Activated CD4-positive, alpha-beta T cell treated with anti-CD3 and anti-CD28 coated beads, Interleukin-2, amount 10 ng/mL, durations not matched to agents 7 days and 5 days (primary cell): ENCODE measurements at regions not wholly inside any gene's neighbourhood (a gene's known extent, or its start where the extent isn't known, plus 50 kb on each side); places are given as distances from the start of the nearest gene placed in this dataset.
"Not testable (repeated sequence)": the region's sequence is repeated elsewhere in the genome, so short reads cannot be mapped to it uniquely, and the experiment has no call there.

Experiments used
- CTCF ChIA-PET: fragments of 350-600 bp; sonication (Branson Sonifier 250); formaldehyde crosslinking; loops from one replicate; lab custom pipeline; 2021; ENCODE audit warnings: antibody characterized with exemption; lab: Charles Lee
- POLR2A ChIA-PET: fragments of 350-600 bp; sonication (Branson Sonifier 250); formaldehyde crosslinking; loops from one replicate; lab custom pipeline; 2021; ENCODE audit warnings: antibody characterized with exemption; lab: Charles Lee
- DNase-seq: peaks from one replicate; pipeline ENCODE4 v3.0.0-alpha.2; 2020
- H3K27ac Mint-ChIP-seq: one replicate; pipeline ENCODE4 v1.8.0; 2021; ENCODE audit warnings: mild to moderate bottlenecking, moderate library complexity, mixed read lengths
- H3K27me3 Mint-ChIP-seq: one replicate; pipeline ENCODE4 v1.8.0; 2021; ENCODE audit warnings: mixed read lengths
- H3K36me3 Mint-ChIP-seq: one replicate; pipeline ENCODE4 v1.8.0; 2021; ENCODE audit warnings: low read depth, mixed read lengths
- H3K4me1 Mint-ChIP-seq: one replicate; pipeline ENCODE4 v1.8.0; 2021; ENCODE audit warnings: mixed read lengths
- H3K4me3 Mint-ChIP-seq: one replicate; pipeline ENCODE4 v1.8.0; 2021; ENCODE audit warnings: mild to moderate bottlenecking, moderate library complexity, mixed read lengths
- H3K9me3 Mint-ChIP-seq: one replicate; pipeline ENCODE4 v1.8.0; 2021; ENCODE audit warnings: mixed read lengths

DNA sequence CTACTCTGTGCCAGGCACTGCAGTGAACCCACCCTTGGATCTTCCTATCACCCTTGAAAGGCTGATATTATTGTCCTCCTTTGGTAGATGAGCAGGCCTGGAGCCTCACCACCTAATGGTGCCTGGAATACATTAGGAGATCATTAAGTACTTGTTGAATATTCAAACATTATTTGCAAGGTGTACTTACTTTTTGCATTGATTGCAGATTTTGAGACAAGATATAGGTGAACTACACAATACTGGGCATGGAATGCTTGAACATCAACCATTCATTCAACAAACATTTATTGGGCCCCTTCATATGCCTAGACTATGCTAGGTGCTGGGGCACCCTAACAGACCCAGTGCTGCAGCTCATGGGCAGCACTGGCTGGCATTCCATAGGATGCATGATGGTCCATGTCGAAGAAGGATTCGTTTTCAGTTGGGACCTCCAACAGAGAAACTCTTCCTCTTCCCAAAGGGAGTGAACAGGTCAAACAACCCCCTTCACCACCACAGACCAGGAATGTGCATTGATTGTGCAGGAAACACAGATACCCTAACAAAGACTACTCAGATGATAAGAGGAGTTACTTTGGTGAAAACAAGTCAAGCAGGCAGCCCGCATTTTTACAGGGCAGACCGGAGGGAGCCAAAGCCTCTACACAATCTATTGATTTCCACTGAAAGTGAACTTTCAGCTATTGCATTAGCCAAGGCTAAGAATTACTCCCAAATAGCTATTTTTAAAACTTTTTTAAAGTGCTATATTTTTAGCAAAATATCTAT lies 149.6 kb upstream of the SH3BP4 start:
- CTCF ChIA-PET, result no interaction called here
- H3K36me3 Mint-ChIP-seq, result no peaks in the 10 kb centered on the region
- no peak overlapping the region for H3K4me3 Mint-ChIP-seq
- H3K27ac Mint-ChIP-seq, result no peak overlapping the region
- POLR2A ChIA-PET, result no interaction called here
- no peaks in the 10 kb centered on the region for H3K4me1 Mint-ChIP-seq
- peaks cover 9% of the 10 kb centered on the region for H3K27me3 Mint-ChIP-seq
- no peak for DNase-seq
- no peaks in the 10 kb centered on the region for H3K9me3 Mint-ChIP-seq

DNA sequence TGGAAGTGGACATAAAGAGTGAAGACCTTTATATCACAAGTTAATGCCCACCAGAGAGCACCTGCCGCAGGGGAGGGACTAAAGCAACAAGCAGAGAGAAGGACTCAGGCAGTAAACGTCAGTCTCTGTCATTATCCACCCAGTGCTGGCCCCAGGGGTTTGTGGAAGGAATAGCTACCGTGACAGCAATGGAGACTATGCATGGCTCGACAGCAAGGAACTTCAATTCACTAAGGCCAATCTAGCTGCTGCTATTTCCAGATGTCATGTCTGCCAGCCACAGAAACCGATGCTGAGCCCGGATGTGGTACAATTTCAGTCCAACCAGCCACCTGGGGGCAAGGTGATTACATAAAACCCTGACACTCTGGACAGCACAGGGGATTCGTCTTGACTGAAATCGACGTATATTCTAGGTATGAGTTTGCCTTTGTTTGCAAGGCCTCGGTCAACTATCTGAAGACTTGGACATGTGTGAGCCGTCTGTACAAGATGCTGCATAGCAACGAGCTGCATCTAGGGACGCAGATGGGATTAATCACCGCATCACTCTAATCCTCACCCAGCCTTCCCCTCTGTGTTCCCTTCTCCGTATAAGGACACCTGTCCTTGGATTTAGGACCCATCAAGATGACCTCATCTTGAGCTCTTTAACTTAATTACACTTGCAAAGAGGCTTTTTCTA lies 154.1 kb upstream of the SH3BP4 start:
- POLR2A ChIA-PET, result no interaction called here
- Mint-ChIP-seq H3K9me3 (no peaks in the 10 kb centered on the region), H3K27me3 (peaks cover 6% of the 10 kb centered on the region), H3K27ac (no peak overlapping the region), H3K4me1 (no peaks in the 10 kb centered on the region), H3K36me3 (no peaks in the 10 kb centered on the region), H3K4me3 (no peak overlapping the region)
- no peak for DNase-seq
- CTCF ChIA-PET, result no interaction called here

DNA sequence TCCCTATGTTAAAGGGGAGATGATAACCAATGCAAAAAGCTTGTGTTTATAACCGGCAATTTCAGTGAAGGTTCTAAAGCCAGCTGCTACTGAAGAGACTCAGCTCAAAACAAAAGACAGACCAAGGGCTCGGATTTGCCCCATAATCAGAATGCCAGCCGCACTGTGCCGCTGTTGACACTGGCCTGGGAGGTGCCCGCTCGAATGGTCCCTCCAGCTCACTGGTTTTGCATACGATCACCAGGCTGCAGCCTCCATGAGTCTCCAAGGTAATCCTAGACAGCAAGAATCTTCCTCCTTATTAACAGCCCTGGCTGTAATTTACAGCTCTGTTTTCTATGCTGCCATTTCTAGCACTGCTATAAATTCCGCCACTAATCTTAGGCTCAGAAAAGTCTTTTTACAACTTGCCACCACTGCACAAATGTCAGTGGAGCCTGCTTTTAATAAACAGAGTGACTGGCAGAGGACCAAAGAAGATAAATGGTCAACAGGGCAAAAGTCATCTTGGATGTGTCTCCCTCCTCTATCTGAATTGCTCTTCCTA lies 155.7 kb upstream of the SH3BP4 start:
- POLR2A ChIA-PET, result no interaction called here
- H3K4me3 Mint-ChIP-seq, result no peak overlapping the region
- no peak overlapping the region for H3K27ac Mint-ChIP-seq
- no peaks in the 10 kb centered on the region for H3K36me3 Mint-ChIP-seq
- H3K4me1 Mint-ChIP-seq, result no peaks in the 10 kb centered on the region
- no peaks in the 10 kb centered on the region for H3K9me3 Mint-ChIP-seq
- CTCF ChIA-PET, result no interaction called here
- H3K27me3 Mint-ChIP-seq, result peaks cover 6% of the 10 kb centered on the region
- no peak for DNase-seq

DNA sequence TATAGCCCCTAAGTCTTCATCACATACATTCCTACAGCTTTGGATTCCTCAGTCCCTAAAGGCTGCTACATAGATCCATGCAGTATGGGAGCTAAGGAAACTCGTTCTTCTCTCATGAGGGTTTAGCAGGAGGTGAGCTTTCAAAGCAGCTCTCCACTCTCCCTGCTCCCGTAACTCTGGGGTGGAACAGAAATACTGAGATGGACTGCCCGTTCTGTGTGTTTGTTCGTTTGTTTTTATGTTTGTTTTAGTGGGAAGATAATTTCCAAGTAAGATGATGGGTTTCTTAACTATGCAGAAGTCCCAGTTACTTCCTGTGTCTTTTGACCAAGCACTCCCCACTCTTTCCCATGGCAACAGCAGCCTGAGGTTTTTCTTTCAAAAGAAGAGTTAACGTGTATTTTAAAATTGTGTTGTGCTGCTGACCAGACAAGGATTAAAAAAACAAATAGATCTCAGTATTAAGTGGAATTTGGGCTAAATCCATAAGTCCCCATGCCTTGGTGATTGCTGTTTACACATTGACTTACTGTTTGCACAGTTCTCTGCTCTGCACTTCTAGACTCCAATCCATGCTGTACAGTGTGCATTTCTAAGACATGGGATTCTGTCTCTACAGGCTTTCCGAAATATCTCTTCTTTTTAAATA lies 156.4 kb upstream of the SH3BP4 start:
- CTCF ChIA-PET, result no interaction called here
- H3K4me1 Mint-ChIP-seq, result no peaks in the 10 kb centered on the region
- no peak for DNase-seq
- H3K4me3 Mint-ChIP-seq, result no peak overlapping the region
- H3K9me3 Mint-ChIP-seq, result no peaks in the 10 kb centered on the region
- no peak overlapping the region for H3K27ac Mint-ChIP-seq
- H3K36me3 Mint-ChIP-seq, result no peaks in the 10 kb centered on the region
- POLR2A ChIA-PET, result no interaction called here
- peaks cover 3% of the 10 kb centered on the region for H3K27me3 Mint-ChIP-seq

DNA sequence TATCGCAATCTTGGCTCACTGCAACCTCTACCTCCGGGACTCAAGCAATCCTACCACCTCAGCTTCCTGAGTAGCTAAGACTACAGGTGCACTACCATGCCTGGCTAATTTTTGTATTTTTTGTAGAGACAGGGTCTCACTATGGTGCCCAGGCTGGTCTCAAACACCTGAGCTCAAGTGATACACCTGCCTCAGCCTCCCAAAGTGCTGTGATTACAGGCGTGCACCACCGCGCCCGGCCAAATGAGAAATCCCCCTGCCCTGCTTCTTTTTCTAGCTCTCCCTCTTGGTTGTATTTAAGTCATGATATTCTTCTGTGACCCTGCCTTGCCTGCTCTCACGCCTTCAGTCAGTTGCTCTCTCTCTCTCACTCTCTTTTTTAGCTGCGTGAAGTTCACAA lies 157.0 kb upstream of the SH3BP4 start:
- H3K27me3 Mint-ChIP-seq, result peaks cover 3% of the 10 kb centered on the region
- no peak for DNase-seq
- H3K36me3 Mint-ChIP-seq, result no peaks in the 10 kb centered on the region
- no peaks in the 10 kb centered on the region for H3K9me3 Mint-ChIP-seq
- no peak overlapping the region for H3K27ac Mint-ChIP-seq
- POLR2A ChIA-PET, result no interaction called here
- CTCF ChIA-PET, result no interaction called here
- no peak overlapping the region for H3K4me3 Mint-ChIP-seq
- no peaks in the 10 kb centered on the region for H3K4me1 Mint-ChIP-seq

DNA sequence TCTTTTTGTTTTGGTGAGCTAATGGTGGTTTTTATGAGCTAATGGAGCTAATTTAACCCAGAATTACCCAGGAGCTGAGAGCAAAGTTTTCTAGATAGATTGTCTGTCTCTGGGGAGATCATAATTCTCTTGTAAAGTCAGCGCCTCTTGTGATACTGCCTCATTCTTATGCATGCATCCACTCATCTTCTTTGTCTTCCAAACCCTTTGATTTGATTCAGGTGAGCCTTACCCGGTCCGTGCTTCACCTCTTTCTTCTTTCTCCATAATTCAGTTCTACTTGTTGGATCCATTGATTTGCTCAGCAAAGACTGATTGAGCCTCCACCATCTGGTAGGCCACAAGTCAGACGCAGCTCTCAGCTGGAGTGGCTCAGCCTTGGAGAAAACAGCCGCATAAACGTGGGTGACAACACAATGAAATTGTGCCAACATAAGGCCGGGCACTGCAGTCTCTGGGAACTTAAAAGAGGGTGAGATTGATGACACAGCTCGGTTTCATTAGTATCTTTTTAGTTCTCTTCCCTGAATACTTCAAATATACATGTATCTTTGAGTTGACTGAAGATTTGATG lies 158.5 kb upstream of the SH3BP4 start:
- no peaks in the 10 kb centered on the region for H3K9me3 Mint-ChIP-seq
- no peaks in the 10 kb centered on the region for H3K4me1 Mint-ChIP-seq
- DNase-seq, result no peak
- no peaks in the 10 kb centered on the region for H3K36me3 Mint-ChIP-seq
- ChIA-PET CTCF (interaction anchor here (0.6 kb wide), 1 partner anchor 131 kb away, joined by 3 read pairs; no protein-coding TSS in a partner anchor), POLR2A (no interaction called here)
- H3K4me3 Mint-ChIP-seq, result no peak overlapping the region
- H3K27me3 Mint-ChIP-seq, result peaks cover 3% of the 10 kb centered on the region
- H3K27ac Mint-ChIP-seq, result no peak overlapping the region

DNA sequence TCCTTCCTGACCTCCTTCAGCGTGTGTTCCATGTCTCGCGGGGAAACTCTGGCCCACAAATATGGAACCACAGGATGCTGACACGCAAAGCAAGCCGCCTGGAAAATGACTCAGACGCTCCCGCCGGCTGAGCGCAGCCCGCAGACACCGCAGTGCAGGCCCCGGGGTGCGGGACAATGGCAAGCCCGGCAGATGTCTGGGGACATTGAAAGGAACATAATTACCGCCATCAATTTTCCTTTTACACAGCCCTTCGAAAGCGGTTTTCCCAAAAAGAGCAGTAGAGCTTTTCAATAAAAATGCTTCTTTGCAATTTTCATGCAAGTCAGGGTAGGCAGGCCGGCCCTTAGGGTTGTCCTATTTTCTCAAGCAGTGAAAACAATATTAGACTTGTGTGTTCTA lies 159.2 kb upstream of the SH3BP4 start:
- Mint-ChIP-seq H3K27me3 (peaks cover 3% of the 10 kb centered on the region), H3K4me1 (no peaks in the 10 kb centered on the region), H3K36me3 (no peaks in the 10 kb centered on the region), H3K4me3 (no peak overlapping the region), H3K27ac (no peak overlapping the region), H3K9me3 (no peaks in the 10 kb centered on the region)
- DNase-seq, result no peak
- ChIA-PET POLR2A (no interaction called here), CTCF (no interaction called here)

DNA sequence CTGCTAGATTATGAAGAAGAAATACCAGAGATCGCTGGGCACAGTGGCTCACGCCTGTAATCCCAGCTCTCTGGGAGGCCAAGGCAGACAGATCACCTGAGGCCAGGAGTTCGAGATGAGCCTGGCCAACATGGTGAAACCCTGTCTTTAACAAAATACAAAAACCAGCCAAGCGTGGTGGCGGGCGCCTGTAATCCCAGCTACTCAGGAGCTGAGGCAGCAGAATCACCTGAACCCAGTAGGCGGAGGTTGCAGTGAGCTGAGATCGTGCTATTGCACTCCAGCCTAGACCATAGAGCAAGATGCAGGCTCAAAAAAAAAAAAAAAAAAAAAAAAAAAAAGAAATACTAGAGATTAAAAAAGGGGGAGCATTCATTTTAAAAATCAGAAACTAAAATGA lies 159.7 kb upstream of the SH3BP4 start:
- H3K4me3 Mint-ChIP-seq, POLR2A ChIA-PET, H3K4me1 Mint-ChIP-seq, CTCF ChIA-PET, DNase-seq, H3K9me3 Mint-ChIP-seq, H3K27ac Mint-ChIP-seq, H3K36me3 Mint-ChIP-seq, H3K27me3 Mint-ChIP-seq: not testable (repeated sequence)

DNA sequence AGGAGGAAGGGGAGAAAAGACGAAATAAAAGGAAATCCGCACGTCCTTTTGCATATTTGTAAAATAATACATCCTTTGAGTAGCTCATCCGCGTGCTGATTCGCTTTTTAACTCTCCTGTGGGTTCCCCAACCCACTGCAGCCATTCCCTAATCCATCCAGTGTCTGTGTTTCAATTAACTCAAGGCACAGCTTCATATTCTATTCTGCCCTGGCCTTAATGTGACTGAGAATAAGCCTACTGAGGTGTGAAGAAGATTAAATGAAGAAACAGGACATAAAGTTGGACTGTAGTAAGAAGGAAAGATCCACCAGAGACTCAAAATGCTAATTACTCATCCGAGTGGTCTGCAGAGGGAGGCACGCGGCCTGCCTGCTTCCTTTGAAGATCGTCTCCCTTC lies 161.4 kb upstream of the SH3BP4 start:
- H3K4me3 Mint-ChIP-seq, result no peak overlapping the region

DNA sequence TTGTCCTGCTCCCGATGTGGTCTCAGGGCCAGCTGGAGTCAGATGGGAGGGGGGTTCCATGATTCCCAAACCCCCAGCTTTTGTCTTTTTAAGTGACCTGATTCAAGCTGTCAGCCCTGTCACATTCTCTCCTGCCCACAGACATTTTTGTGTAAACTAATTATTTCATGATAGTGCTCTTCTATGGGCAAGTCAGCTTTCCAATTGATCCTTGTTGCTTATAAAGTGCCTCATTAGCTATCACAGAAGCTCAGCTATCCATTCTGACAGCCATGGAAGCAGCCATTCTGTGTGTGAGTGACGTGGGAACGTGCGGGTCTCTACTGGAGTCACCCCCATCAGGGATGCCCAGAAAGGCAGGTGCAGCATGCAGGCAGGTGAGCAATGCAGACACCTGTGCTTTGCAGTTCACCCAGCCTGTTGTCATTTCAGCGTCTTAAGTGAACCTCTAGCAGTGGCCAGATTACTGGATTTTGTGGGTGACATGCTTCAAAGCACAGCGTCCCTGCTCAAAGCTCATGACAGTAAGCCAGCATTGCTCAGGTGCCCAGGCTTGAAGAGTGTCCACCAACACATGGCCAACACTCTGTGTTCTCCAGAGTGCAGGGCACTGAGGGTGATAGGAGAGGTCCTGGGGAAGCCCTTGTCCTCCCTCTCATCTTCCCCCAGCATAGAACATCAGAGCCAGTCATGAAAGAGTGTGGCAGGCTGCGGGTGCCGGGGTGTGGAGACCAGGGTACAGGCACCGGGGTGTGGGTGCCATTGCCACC lies 162.1 kb upstream of the SH3BP4 start:
- ChIA-PET POLR2A (no interaction called here), CTCF (no interaction called here)
- H3K4me3 Mint-ChIP-seq, result no peak overlapping the region
- no peaks in the 10 kb centered on the region for H3K36me3 Mint-ChIP-seq
- no peak overlapping the region for H3K27ac Mint-ChIP-seq
- peaks cover 8% of the 10 kb centered on the region for H3K27me3 Mint-ChIP-seq
- no peaks in the 10 kb centered on the region for H3K9me3 Mint-ChIP-seq
- no peak for DNase-seq
- no peaks in the 10 kb centered on the region for H3K4me1 Mint-ChIP-seq

More for the DNA sequence above, 161.4 kb upstream of the SH3BP4 start:
- POLR2A ChIA-PET, result no interaction called here
- DNase-seq, result no peak
- H3K4me1 Mint-ChIP-seq, result no peaks in the 10 kb centered on the region
- H3K9me3 Mint-ChIP-seq, result no peaks in the 10 kb centered on the region
- CTCF ChIA-PET, result no interaction called here
- H3K36me3 Mint-ChIP-seq, result no peaks in the 10 kb centered on the region
- peaks cover 8% of the 10 kb centered on the region for H3K27me3 Mint-ChIP-seq
- H3K27ac Mint-ChIP-seq, result no peak overlapping the region

DNA sequence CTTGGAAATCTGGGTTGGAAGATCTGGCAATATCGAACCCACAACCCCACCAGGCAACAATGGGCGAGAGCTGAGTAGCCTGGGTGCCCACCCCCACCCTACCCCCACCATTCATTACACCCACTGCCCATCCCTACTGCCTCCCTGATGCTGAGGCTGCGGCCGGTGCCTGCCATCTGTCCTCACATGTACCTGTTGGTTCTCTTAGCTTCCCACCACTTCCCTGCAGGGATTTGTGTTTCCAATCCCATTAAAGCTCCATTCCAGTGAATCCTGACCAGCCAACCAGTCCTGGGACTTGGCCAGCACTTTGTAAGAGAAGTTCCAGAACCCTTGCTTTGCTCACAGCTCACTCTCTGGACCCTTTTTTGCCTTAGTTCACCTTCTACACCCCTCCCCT lies 163.0 kb upstream of the SH3BP4 start:
- CTCF ChIA-PET, result no interaction called here
- POLR2A ChIA-PET, result no interaction called here
- H3K27ac Mint-ChIP-seq, result no peak overlapping the region
- no peaks in the 10 kb centered on the region for H3K36me3 Mint-ChIP-seq
- peaks cover 8% of the 10 kb centered on the region for H3K27me3 Mint-ChIP-seq
- no peaks in the 10 kb centered on the region for H3K4me1 Mint-ChIP-seq
- H3K9me3 Mint-ChIP-seq, result peaks cover 4% of the 10 kb centered on the region
- no peak overlapping the region for H3K4me3 Mint-ChIP-seq
- no peak for DNase-seq

DNA sequence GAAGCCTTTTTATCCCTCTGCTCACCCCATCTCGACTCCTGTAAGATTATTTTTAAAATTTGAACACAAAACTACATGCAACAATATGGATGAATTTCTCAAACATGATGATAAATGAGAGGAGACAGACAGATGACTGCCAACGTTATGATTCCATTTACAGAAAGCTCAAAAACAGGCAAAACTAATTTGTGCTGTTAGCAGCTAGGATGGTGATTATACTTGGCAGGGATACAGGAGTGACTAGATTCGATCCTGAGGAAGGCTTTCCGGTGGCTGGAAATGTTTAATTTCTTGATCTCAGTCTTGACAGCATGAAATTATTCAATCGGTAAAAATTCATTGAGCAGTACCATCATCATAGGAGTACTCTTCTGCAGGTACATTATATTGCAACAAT lies 163.4 kb upstream of the SH3BP4 start:
- Mint-ChIP-seq H3K4me3 (no peak overlapping the region), H3K27ac (no peak overlapping the region), H3K27me3 (peaks cover 8% of the 10 kb centered on the region), H3K4me1 (no peaks in the 10 kb centered on the region), H3K9me3 (peaks cover 8% of the 10 kb centered on the region), H3K36me3 (no peaks in the 10 kb centered on the region)
- ChIA-PET POLR2A (no interaction called here), CTCF (no interaction called here)
- DNase-seq, result no peak
